Occipital lobe (tissue), 1 donor: ENCODE measurements at regions not wholly inside any gene's neighbourhood (a gene's known extent, or its start where the extent isn't known, plus 50 kb on each side); places are given as distances from the start of the nearest gene placed in this dataset.
"Not testable (repeated sequence)": the region's sequence is repeated elsewhere in the genome, so short reads cannot be mapped to it uniquely, and the experiment has no call there.

Experiments
- DNase-seq: peaks from one replicate; lab custom pipeline; 2025; lab: John Stamatoyannopoulos, UW

GRCh38 chr10:9091530-9092093, 1037.1 kb downstream of the GATA3 start:
- no peak for DNase-seq

DNA sequence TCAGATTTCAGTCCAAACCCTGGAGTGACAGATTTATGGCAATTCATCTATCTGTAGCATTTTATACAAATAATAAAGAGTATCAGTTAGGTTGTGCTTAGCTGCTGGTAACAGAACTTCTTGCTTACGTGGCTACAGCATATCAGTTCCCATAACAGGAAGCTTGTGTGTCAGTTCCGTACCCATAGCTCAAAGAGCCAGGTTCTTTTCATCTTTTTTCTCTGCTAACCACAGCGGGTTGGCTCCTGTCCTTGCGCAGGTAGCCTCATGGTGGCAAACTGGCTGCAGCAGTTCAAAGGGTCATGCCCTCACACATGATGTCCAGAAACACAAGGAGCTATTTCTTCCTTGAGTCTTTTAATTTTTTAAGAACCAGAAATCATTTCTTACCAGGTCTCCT, 1041.8 kb downstream of the GATA3 start:
- DNase-seq: no peak

DNA sequence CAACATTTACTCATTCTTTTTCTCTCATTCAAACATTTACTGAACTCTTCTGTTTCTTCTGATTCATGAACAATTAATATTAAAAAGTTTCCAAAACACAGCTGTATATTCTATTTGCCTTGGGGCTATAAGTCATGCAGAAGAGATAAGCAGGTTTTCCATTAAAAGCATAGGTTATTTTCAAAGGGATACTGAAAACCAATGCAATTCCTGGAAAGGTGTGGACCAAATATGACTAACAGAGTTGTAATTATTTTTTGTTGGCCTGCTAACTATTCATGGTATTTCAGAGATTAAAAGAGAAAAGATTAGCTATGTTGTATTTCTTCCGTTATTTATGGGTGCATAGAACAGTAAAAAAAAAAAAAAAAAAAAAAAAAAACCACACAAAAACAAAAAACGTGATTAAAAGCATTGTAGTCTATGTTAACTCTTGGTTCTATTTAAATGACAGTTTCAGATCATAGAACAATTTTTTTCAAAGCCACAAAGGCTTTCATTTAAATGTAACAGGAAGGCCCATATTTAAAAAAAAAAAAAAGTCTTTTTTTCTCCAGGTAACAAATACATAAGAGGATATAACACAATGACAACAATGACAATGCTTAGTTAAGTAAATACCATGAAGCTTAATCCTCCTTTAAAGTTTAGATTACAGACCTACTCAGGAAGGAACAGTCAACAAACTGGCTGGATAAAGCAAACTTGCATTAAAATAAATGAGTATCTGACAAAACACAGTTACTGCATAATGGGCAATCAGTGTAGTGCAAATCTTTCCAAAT, 1042.9 kb downstream of the GATA3 start:
- DNase-seq: no peak

GRCh38 chr10:9097991-9098306, 1043.5 kb downstream of the GATA3 start:
- DNase-seq: no peak

DNA sequence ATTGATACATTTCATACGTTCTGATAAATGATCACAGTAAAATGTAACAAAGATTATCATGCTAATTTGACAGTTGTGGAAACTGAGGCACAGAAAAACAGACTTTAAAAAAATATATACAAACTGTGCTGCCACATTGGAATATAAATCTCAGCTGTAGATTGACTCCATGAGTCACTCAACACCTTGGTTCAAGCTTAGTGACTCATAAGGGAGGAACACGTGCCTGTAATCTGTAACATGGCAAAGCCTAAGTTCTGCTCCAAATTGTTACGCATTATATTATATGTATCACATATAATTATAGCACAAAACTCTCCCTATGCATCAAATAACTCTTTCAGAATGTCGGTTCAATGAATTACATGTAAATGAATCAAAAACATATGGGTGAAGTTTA, 1047.5 kb downstream of the GATA3 start:
- DNase-seq: no peak

- DNase-seq: no peak
Measured at GRCh38 chr10:9103301-9103700, 1048.8 kb downstream of the GATA3 start.

GRCh38 chr10:9111976-9112375, 1057.5 kb downstream of the GATA3 start:
- DNase-seq: no peak

DNA sequence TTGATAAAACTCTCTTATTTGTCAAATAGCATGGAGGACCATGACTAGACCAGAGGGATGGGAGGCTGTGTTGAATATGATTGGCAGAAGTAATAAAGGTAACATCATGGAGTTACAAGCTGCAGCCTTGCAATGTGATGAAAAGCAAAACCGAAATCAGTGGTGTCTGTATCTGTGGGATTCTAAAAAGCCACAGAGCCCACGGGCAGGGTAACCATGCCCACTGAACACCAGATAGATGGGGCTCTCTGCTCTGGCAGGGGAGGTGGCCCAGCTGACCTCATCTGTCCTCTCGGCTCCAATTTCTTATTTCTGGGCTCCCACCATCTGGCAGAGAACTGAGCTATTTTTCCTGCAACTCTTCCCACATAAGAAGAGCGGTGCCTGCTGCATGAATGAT, 1072.2 kb downstream of the GATA3 start:
- DNase-seq: no peak

DNA sequence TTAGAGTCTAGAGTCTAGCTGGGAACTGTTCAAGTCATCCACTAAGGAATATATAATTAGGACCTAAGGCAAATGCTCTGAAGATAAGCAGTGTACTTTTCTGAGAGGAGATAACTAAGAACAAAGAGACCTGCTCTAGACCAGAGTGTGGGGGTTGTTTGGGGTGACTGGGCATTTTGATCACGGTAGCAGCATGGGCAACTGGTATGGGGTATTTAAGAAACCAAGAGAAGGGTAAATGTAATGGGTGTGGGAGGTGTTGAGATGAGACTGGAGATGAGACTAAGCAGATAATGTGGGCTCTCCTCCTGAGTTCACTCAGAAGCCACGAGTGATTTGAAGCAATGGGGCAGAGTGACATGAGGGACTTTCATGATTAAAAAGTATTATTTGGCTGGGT, 1082.9 kb downstream of the GATA3 start:
- DNase-seq: no peak

DNA sequence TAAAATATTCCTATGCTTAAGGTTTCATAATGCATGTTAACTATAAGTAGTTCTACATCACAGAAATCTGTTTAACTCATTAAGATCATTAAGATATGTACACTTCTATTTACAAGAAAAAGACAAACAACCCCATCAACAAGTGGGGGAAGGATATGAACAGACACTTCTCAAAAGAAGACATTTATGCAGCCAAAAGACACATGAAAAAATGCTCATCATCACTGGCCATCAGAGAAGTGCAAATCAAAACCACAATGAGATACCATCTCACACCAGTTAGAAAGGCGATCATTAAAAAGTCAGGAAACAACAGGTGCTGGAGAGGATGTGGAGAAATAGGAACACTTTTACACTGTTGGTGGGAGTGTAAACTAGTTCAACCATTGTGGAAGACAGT, 1084.3 kb downstream of the GATA3 start:
- not testable (repeated sequence) for DNase-seq

DNA sequence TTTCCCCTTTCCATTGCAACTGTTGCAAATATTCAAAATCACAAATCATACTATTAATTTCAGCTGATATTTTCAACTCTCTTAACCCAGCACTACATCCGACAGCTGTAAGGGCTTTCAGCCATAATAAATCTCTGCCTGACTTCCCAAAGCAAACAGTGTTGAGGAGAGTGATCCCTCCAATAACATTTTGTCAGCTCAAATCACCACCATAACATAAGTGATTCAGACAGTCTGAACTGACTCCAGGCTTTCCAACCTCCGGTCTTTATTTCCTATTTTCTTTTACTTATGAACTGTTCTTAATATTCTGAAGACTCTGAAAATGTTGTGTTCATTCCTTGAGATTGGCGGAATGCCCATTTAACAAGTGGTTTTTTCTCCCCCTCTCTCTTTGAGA, 1085.9 kb downstream of the GATA3 start:
- DNase-seq: no peak

- DNase-seq: no peak
Measured at GRCh38 chr10:9147475-9147874, 1093.0 kb downstream of the GATA3 start.

DNA sequence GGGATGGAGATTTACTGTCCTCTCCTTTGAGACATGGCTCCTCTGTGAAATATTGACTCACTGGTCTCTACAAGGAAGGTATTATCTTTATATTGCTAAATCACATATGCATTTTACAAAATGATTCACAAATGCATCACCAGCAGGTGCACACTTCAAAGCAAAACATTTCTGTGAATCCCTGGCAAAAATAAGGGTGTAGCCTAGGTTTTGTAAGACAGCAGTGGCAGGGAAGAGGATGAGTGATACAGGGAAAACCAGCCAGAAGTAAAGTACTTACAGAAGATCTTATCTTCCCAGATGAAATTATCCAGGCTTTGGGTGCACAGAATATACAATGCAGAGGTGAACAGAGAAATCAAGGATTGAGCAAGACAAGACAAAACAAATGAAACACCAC, 1094.6 kb downstream of the GATA3 start:
- DNase-seq: no peak

DNA sequence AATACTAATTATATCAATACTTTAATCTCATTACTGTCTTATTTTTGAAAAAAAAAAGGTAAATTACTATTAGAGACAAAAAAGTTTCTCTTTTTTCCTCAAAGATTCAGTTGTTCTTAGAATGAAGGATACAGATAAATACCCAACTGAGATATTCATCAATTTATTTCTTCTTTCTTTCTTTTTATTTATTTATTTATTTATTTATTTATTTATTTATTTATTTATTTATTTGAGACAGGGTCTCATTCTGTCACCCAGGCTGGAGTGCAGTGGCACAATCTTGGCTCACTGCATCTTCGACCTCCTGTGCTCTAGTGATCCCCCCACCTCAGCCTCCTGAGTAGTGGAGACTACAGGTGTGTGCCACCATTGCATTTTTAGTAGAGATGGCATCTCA, 1098.6 kb downstream of the GATA3 start:
- DNase-seq: not testable (repeated sequence)

GRCh38 chr10:9157656-9158055, 1103.2 kb downstream of the GATA3 start:
- DNase-seq: no peak

DNA sequence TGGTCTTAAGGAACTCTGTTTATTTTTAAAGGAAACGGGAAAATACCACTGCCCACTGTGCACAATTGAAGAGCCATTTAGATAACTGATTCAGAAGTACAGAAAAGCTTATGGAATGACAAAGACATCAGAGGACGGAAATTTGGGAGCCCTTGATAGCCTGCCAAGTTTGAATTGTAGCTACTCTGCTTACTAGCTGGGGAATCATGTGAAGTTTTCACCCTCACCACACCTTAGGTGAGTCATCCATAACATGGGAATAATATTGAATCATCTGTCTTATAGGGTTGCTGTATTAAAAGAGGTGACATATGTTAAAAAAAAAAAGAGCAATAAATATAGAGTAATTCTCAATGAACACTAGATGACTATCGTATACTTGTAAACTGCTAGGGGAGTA, 1104.2 kb downstream of the GATA3 start:
- DNase-seq: no peak

- no peak for DNase-seq
Measured at GRCh38 chr10:9160275-9160674, 1105.8 kb downstream of the GATA3 start.

DNA sequence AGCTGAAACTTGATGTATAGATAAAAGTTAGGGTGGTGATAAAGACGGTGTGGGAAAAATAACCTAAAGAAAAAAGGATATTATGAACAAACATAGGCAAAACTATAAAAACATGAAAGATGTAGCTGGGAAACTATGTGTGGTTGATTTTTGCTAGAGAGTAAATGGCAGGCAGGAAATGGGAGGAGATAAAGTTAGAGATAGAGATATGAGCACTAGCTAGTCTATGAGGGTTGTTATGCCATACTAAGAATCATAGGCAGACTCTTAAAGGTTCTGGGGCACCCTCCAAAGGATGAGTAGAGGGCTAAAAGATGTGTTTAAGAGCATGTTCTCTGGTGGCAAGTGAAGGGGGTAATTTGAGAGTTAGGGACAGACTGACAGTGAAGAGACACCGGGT, 1109.2 kb downstream of the GATA3 start:
- no peak for DNase-seq

- DNase-seq: no peak
Measured at GRCh38 chr10:9166770-9167169, 1112.3 kb downstream of the GATA3 start.

GRCh38 chr10:9172276-9172675, 1117.8 kb downstream of the GATA3 start:
- DNase-seq: no peak

GRCh38 chr10:9175200-9175599, 1120.7 kb downstream of the GATA3 start:
- no peak for DNase-seq

- DNase-seq: not testable (repeated sequence)
Measured at GRCh38 chr10:9183197-9183880, 1128.9 kb downstream of the GATA3 start.
